ENCODE measurements at regions not wholly inside any gene's neighbourhood (a gene's known extent, or its start where the extent isn't known, plus 50 kb on each side); places are given as distances from the start of the nearest gene placed in this dataset.

- DNase-seq (ENCODE audit: low read depth in 2 of 2) = no peak
Observed at GRCh38 chr12:124517260-124518050, 50.0 kb downstream of the NCOR2 start.

GRCh38 chr12:124516850-124517249 is 50.6 kb downstream of the NCOR2 start:
- no peak for DNase-seq (ENCODE audit: low read depth in 2 of 2)

- no peak for DNase-seq (ENCODE audit: low read depth in 2 of 2)
Observed at GRCh38 chr12:124515981-124516380, 51.4 kb downstream of the NCOR2 start.

- DNase-seq (ENCODE audit: low read depth in 2 of 2) = no peak
Observed at GRCh38 chr12:124514996-124515932, 52.1 kb downstream of the NCOR2 start.

GRCh38 chr12:124514145-124514995 is 53.0 kb downstream of the NCOR2 start:
- no peak for DNase-seq (ENCODE audit: low read depth in 2 of 2)

- no peak for DNase-seq (ENCODE audit: low read depth in 2 of 2)
Observed at GRCh38 chr12:124513297-124513867, 54.0 kb downstream of the NCOR2 start.

GRCh38 chr12:124512667-124513296 is 54.6 kb downstream of the NCOR2 start:
- no peak for DNase-seq (ENCODE audit: low read depth in 2 of 2)

GRCh38 chr12:124511259-124511985 is 56.0 kb downstream of the NCOR2 start:
- no peak for DNase-seq (ENCODE audit: low read depth in 2 of 2)

- DNase-seq (ENCODE audit: low read depth in 2 of 2) = no peak
Observed at GRCh38 chr12:124510301-124510970, 57.0 kb downstream of the NCOR2 start.

- DNase-seq (ENCODE audit: low read depth in 2 of 2) = no peak
Observed at GRCh38 chr12:124509676-124510300, 57.6 kb downstream of the NCOR2 start.

- DNase-seq (ENCODE audit: low read depth in 2 of 2) = no peak
Observed at GRCh38 chr12:124509300-124509675, 58.1 kb downstream of the NCOR2 start.

GRCh38 chr12:124508381-124509079 is 58.9 kb downstream of the NCOR2 start:
- no peak for DNase-seq (ENCODE audit: low read depth in 2 of 2)

GRCh38 chr12:124507188-124508109 is 60.0 kb downstream of the NCOR2 start:
- DNase-seq (ENCODE audit: low read depth in 2 of 2) = no peak

- no peak for DNase-seq (ENCODE audit: low read depth in 2 of 2)
Observed at GRCh38 chr12:124506832-124507153, 60.6 kb downstream of the NCOR2 start.

GRCh38 chr12:124506145-124506831 is 61.1 kb downstream of the NCOR2 start:
- no peak for DNase-seq (ENCODE audit: low read depth in 2 of 2)

- no peak for DNase-seq (ENCODE audit: low read depth in 2 of 2)
Observed at GRCh38 chr12:124505001-124505818, 62.2 kb downstream of the NCOR2 start.

All from stimulated activated CD4-positive, alpha-beta T cell treated with anti-CD3 and anti-CD28 coated beads, Interleukin-15, amount 100 ng/mL, for 48 hours (primary cell).